ENCODE measurements at regions not wholly inside any gene's neighbourhood (a gene's known extent, or its start where the extent isn't known, plus 50 kb on each side); places are given as distances from the start of the nearest gene placed in this dataset.

DNA sequence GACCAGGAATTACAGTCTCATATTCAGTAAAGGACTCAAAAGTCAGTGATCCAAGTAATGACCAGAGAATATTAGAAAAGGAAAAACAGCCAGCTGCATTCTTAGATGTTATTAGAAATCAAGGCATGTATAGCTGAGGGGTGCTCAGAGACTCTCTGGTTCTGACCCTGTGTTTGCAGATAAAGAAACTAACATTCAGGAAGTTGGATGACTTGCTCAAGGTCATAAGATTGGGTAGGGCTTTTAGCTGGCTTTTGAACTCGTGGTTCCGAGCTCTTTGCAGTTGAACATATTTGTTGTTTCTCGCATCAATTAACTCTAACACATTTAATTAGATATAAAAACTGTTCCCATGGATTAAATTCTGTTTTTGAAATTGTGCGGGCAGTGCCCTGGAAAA is 62.5 kb upstream of the ENPP6 start (continued):
- TF ChIP-seq, protein P1, sequence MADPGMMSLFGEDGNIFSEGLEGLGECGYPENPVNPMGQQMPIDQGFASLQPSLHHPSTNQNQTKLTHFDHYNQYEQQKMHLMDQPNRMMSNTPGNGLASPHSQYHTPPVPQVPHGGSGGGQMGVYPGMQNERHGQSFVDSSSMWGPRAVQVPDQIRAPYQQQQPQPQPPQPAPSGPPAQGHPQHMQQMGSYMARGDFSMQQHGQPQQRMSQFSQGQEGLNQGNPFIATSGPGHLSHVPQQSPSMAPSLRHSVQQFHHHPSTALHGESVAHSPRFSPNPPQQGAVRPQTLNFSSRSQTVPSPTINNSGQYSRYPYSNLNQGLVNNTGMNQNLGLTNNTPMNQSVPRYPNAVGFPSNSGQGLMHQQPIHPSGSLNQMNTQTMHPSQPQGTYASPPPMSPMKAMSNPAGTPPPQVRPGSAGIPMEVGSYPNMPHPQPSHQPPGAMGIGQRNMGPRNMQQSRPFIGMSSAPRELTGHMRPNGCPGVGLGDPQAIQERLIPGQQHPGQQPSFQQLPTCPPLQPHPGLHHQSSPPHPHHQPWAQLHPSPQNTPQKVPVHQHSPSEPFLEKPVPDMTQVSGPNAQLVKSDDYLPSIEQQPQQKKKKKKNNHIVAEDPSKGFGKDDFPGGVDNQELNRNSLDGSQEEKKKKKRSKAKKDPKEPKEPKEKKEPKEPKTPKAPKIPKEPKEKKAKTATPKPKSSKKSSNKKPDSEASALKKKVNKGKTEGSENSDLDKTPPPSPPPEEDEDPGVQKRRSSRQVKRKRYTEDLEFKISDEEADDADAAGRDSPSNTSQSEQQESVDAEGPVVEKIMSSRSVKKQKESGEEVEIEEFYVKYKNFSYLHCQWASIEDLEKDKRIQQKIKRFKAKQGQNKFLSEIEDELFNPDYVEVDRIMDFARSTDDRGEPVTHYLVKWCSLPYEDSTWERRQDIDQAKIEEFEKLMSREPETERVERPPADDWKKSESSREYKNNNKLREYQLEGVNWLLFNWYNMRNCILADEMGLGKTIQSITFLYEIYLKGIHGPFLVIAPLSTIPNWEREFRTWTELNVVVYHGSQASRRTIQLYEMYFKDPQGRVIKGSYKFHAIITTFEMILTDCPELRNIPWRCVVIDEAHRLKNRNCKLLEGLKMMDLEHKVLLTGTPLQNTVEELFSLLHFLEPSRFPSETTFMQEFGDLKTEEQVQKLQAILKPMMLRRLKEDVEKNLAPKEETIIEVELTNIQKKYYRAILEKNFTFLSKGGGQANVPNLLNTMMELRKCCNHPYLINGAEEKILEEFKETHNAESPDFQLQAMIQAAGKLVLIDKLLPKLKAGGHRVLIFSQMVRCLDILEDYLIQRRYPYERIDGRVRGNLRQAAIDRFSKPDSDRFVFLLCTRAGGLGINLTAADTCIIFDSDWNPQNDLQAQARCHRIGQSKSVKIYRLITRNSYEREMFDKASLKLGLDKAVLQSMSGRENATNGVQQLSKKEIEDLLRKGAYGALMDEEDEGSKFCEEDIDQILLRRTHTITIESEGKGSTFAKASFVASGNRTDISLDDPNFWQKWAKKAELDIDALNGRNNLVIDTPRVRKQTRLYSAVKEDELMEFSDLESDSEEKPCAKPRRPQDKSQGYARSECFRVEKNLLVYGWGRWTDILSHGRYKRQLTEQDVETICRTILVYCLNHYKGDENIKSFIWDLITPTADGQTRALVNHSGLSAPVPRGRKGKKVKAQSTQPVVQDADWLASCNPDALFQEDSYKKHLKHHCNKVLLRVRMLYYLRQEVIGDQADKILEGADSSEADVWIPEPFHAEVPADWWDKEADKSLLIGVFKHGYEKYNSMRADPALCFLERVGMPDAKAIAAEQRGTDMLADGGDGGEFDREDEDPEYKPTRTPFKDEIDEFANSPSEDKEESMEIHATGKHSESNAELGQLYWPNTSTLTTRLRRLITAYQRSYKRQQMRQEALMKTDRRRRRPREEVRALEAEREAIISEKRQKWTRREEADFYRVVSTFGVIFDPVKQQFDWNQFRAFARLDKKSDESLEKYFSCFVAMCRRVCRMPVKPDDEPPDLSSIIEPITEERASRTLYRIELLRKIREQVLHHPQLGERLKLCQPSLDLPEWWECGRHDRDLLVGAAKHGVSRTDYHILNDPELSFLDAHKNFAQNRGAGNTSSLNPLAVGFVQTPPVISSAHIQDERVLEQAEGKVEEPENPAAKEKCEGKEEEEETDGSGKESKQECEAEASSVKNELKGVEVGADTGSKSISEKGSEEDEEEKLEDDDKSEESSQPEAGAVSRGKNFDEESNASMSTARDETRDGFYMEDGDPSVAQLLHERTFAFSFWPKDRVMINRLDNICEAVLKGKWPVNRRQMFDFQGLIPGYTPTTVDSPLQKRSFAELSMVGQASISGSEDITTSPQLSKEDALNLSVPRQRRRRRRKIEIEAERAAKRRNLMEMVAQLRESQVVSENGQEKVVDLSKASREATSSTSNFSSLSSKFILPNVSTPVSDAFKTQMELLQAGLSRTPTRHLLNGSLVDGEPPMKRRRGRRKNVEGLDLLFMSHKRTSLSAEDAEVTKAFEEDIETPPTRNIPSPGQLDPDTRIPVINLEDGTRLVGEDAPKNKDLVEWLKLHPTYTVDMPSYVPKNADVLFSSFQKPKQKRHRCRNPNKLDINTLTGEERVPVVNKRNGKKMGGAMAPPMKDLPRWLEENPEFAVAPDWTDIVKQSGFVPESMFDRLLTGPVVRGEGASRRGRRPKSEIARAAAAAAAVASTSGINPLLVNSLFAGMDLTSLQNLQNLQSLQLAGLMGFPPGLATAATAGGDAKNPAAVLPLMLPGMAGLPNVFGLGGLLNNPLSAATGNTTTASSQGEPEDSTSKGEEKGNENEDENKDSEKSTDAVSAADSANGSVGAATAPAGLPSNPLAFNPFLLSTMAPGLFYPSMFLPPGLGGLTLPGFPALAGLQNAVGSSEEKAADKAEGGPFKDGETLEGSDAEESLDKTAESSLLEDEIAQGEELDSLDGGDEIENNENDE (IDR thresholded peaks at IDR 0.05; ENCODE audit: insufficient replicate concordance, low read length): no peak
- TF ChIP-seq MAFK (IDR thresholded peaks at IDR 0.05; ENCODE audit: low read depth, low read length): no peak
- TF ChIP-seq CBX8 (IDR thresholded peaks at IDR 0.05; ENCODE audit: borderline replicate concordance, low read depth, low read length): no peak
- no peak for TF ChIP-seq SIN3A (conservative IDR thresholded peaks at IDR 0.05 in 1 of 2, IDR thresholded peaks at IDR 0.05 in 1 of 2; ENCODE audit: low read depth in 1 of 2, low read length in 2 of 2)
- TF ChIP-seq, protein P2, sequence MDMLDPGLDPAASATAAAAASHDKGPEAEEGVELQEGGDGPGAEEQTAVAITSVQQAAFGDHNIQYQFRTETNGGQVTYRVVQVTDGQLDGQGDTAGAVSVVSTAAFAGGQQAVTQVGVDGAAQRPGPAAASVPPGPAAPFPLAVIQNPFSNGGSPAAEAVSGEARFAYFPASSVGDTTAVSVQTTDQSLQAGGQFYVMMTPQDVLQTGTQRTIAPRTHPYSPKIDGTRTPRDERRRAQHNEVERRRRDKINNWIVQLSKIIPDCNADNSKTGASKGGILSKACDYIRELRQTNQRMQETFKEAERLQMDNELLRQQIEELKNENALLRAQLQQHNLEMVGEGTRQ (IDR thresholded peaks at IDR 0.05; ENCODE audit: low read length): no peak
- no peak for TF ChIP-seq KDM4A (IDR thresholded peaks at IDR 0.05; ENCODE audit: low read depth, low read length, severe bottlenecking)
- TF ChIP-seq TBP (IDR thresholded peaks at IDR 0.05; ENCODE audit: low read depth, low read length): no peak
- TF ChIP-seq PHF8 (conservative IDR thresholded peaks at IDR 0.05; ENCODE audit: low read depth, low read length): no peak
